ENCODE measurements at regions not wholly inside any gene's neighbourhood (a gene's known extent, or its start where the extent isn't known, plus 50 kb on each side); places are given as distances from the start of the nearest gene placed in this dataset.

DNA sequence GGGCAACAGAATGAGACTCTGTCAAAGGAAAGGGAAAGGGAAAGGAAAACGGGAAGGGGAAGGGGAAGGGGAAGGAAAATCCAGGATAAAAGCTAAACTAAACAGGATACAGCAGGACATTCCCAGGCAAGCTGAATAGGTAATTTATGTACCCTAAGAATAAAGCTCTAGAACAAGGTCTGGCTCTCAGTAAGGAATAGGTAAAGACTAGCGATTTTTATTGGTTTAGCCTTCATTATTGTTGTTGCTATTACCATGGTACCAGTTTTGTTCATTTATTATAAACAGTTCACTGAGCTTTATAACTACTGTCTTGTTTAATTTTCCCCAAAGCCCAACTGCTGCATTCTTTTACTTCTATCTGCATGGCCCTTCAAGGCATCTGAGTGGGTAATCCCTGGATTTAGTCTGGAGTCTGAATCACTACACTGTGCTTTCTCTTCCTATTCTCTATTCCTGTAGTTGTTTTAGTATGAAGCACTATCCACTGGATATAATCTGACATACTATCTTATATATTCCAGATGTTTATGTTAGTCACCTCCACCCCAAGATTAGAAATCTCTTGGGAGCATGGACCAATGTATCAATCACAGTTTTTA lies 127.1 kb upstream of the TANK start:
- TF ChIP-seq, protein P1, sequence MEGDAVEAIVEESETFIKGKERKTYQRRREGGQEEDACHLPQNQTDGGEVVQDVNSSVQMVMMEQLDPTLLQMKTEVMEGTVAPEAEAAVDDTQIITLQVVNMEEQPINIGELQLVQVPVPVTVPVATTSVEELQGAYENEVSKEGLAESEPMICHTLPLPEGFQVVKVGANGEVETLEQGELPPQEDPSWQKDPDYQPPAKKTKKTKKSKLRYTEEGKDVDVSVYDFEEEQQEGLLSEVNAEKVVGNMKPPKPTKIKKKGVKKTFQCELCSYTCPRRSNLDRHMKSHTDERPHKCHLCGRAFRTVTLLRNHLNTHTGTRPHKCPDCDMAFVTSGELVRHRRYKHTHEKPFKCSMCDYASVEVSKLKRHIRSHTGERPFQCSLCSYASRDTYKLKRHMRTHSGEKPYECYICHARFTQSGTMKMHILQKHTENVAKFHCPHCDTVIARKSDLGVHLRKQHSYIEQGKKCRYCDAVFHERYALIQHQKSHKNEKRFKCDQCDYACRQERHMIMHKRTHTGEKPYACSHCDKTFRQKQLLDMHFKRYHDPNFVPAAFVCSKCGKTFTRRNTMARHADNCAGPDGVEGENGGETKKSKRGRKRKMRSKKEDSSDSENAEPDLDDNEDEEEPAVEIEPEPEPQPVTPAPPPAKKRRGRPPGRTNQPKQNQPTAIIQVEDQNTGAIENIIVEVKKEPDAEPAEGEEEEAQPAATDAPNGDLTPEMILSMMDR (conservative IDR thresholded peaks at IDR 0.05) = no peak
- no peak for TF ChIP-seq ZFX (IDR thresholded peaks at IDR 0.05)

Measured in C4-2B (cell line).